Neural cell (in vitro differentiated cells): ENCODE measurements at regions not wholly inside any gene's neighbourhood (a gene's known extent, or its start where the extent isn't known, plus 50 kb on each side); places are given as distances from the start of the nearest gene placed in this dataset.

Experiments used
- H2AFZ ChIP-seq: fragments of 200-600, 300-800 bp; sonication (generic), shearing (Covaris generic); 2 replicates; pipeline ENCODE4 v1.6.0; 2014; ENCODE audit warnings: low read depth, mild to moderate bottlenecking, antibody characterized with exemption, low read length, moderate library complexity
- H3F3A ChIP-seq: fragments of 200-600 bp; shearing (Covaris generic); 2 replicates; pipeline ENCODE4 v1.6.1; 2016; ENCODE audit warnings: mild to moderate bottlenecking, moderate library complexity, mixed read lengths, antibody characterized with exemption, low read length; ENCODE audit not compliant: insufficient read depth, poor library complexity, severe bottlenecking
- H3K27ac ChIP-seq: fragments of 200-600, 300-800 bp; sonication (generic), shearing (Covaris generic); 2 replicates; pipeline ENCODE4 v1.5.1; 2014; ENCODE audit warnings: mild to moderate bottlenecking, low read length, moderate library complexity
- H3K27me3 ChIP-seq: fragments of 300-800, 200-600 bp; sonication (generic), shearing (Covaris generic); 2 replicates; pipeline ENCODE4 v1.6.0; 2014; ENCODE audit warnings: mild to moderate bottlenecking, low read depth, low read length, moderate library complexity; ENCODE audit not compliant: insufficient read depth
- H3K36me3 ChIP-seq: fragments of 300-800, 200-600 bp; sonication (generic), shearing (Covaris generic); 2 replicates; pipeline ENCODE4 v1.5.1; 2014; ENCODE audit warnings: mild to moderate bottlenecking, antibody characterized with exemption, low read length, moderate library complexity; ENCODE audit not compliant: insufficient read depth
- H3K4me2 ChIP-seq: fragments of 300-800, 200-600 bp; sonication (generic), shearing (Covaris generic); 2 replicates; pipeline ENCODE4 v1.6.0; 2014; ENCODE audit warnings: mild to moderate bottlenecking, low read length
- H3K4me3 ChIP-seq: fragments of 300-800, 200-600 bp; sonication (generic), shearing (Covaris generic); 2 replicates; pipeline ENCODE4 v1.5.1; 2014; ENCODE audit warnings: mild to moderate bottlenecking, low read length, moderate library complexity
- H3K79me2 ChIP-seq: fragments of 200-600 bp; shearing (Covaris generic); replicated peaks from 2 replicates; pipeline ENCODE4 v1.6.0; 2014; ENCODE audit warnings: mild to moderate bottlenecking, low read length, moderate library complexity; ENCODE audit not compliant: insufficient read depth
- H3K9ac ChIP-seq: fragments of 300-800, 200-600 bp; sonication (generic), shearing (Covaris generic); 2 replicates; pipeline ENCODE4 v1.6.1; 2016; ENCODE audit warnings: mild to moderate bottlenecking, low read length, mixed read lengths
- H3K9me2 ChIP-seq: fragments of 200-600 bp; shearing (Covaris generic); 2 replicates; pipeline ENCODE4 v1.6.1; 2016; ENCODE audit warnings: mild to moderate bottlenecking, low read length, mixed read lengths; ENCODE audit not compliant: insufficient read depth
- H3K9me3 ChIP-seq: fragments of 200-600, 300-800 bp; sonication (generic), shearing (Covaris generic); 2 replicates; pipeline ENCODE4 v1.6.1; 2016; ENCODE audit warnings: mild to moderate bottlenecking, mixed run types, low read length, moderate library complexity, mixed read lengths
- H4K20me1 ChIP-seq: fragments of 200-600 bp; shearing (Covaris generic); 2 replicates; pipeline ENCODE4 v1.6.1; 2016; ENCODE audit warnings: mild to moderate bottlenecking, mixed run types; ENCODE audit not compliant: insufficient read depth
- EP300 ChIP-seq: fragments of 450-650 bp; conservative IDR thresholded peaks from 2 replicates; pipeline ENCODE4 v1.6.1; 2014; ENCODE audit warnings: antibody characterized with exemption, mild to moderate bottlenecking, moderate library complexity; ENCODE audit not compliant: poor library complexity, severe bottlenecking
- EZH2 ChIP-seq: fragments of 200-600, 300-800 bp; shearing (Covaris generic), sonication (generic); IDR thresholded peaks from 2 replicates; pipeline ENCODE4 v1.6.1; 2014; ENCODE audit warnings: antibody characterized with exemption, low read length, borderline replicate concordance, mild to moderate bottlenecking; ENCODE audit not compliant: insufficient read depth, poor library complexity, severe bottlenecking
- MXI1 ChIP-seq: fragments of 450-650 bp; conservative IDR thresholded peaks from 2 replicates; pipeline ENCODE4 v1.6.1; 2014; ENCODE audit warnings: antibody characterized with exemption, mild to moderate bottlenecking; ENCODE audit not compliant: poor library complexity, severe bottlenecking
- POLR2AphosphoS5 ChIP-seq: IDR thresholded peaks from 2 replicates; pipeline ENCODE4 v1.6.1; 2012
- RAD21 ChIP-seq: fragments of 450-650 bp; conservative IDR thresholded peaks from 2 replicates; pipeline ENCODE4 v1.6.1; 2014; ENCODE audit warnings: antibody characterized with exemption, mild to moderate bottlenecking, moderate library complexity
- SMC3 ChIP-seq: fragments of 450-650 bp; conservative IDR thresholded peaks from 2 replicates; pipeline ENCODE4 v1.6.1; 2014; ENCODE audit warnings: antibody characterized with exemption, mild to moderate bottlenecking, moderate library complexity; ENCODE audit not compliant: poor library complexity
- TAF1 ChIP-seq: IDR thresholded peaks from 2 replicates; pipeline ENCODE4 v1.6.1; 2012; ENCODE audit warnings: low read depth
- TF ChIP-seq, protein P1 (sequence below): fragments of 450-650 bp; IDR thresholded peaks from 2 replicates; pipeline ENCODE4 v1.5.1; 2014; ENCODE audit warnings: antibody characterized with exemption, mild to moderate bottlenecking, moderate library complexity; ENCODE audit not compliant: poor library complexity, severe bottlenecking
- TF ChIP-seq, protein P2 (sequence below): IDR thresholded peaks from 2 replicates; pipeline ENCODE4 v1.6.1; 2012; ENCODE audit warnings: borderline replicate concordance

GRCh38 chr18:24683925-24684324 is 223.5 kb downstream of the HRH4 start:
- Histone ChIP-seq H3K27me3 (no peaks in the 10 kb centered on the region), H4K20me1 (no peaks in the 10 kb centered on the region), H2AFZ (no peak overlapping the region), H3K9me3 (no peaks in the 10 kb centered on the region), H3K27ac (no peak overlapping the region), H3F3A (no peaks in the 10 kb centered on the region), H3K79me2 (no peaks in the 10 kb centered on the region), H3K4me3 (no peak overlapping the region), H3K36me3 (no peaks in the 10 kb centered on the region), H3K9ac (no peak overlapping the region), H3K4me2 (no peak overlapping the region), H3K9me2 (no peaks in the 10 kb centered on the region)
- TF ChIP-seq EP300 (no peak), POLR2AphosphoS5 (no peak), RAD21 (no peak), MXI1 (no peak), EZH2 (no peak), SMC3 (no peak), TAF1 (no peak)
- TF ChIP-seq, protein P1, sequence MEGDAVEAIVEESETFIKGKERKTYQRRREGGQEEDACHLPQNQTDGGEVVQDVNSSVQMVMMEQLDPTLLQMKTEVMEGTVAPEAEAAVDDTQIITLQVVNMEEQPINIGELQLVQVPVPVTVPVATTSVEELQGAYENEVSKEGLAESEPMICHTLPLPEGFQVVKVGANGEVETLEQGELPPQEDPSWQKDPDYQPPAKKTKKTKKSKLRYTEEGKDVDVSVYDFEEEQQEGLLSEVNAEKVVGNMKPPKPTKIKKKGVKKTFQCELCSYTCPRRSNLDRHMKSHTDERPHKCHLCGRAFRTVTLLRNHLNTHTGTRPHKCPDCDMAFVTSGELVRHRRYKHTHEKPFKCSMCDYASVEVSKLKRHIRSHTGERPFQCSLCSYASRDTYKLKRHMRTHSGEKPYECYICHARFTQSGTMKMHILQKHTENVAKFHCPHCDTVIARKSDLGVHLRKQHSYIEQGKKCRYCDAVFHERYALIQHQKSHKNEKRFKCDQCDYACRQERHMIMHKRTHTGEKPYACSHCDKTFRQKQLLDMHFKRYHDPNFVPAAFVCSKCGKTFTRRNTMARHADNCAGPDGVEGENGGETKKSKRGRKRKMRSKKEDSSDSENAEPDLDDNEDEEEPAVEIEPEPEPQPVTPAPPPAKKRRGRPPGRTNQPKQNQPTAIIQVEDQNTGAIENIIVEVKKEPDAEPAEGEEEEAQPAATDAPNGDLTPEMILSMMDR = no peak
- TF ChIP-seq, protein P2, sequence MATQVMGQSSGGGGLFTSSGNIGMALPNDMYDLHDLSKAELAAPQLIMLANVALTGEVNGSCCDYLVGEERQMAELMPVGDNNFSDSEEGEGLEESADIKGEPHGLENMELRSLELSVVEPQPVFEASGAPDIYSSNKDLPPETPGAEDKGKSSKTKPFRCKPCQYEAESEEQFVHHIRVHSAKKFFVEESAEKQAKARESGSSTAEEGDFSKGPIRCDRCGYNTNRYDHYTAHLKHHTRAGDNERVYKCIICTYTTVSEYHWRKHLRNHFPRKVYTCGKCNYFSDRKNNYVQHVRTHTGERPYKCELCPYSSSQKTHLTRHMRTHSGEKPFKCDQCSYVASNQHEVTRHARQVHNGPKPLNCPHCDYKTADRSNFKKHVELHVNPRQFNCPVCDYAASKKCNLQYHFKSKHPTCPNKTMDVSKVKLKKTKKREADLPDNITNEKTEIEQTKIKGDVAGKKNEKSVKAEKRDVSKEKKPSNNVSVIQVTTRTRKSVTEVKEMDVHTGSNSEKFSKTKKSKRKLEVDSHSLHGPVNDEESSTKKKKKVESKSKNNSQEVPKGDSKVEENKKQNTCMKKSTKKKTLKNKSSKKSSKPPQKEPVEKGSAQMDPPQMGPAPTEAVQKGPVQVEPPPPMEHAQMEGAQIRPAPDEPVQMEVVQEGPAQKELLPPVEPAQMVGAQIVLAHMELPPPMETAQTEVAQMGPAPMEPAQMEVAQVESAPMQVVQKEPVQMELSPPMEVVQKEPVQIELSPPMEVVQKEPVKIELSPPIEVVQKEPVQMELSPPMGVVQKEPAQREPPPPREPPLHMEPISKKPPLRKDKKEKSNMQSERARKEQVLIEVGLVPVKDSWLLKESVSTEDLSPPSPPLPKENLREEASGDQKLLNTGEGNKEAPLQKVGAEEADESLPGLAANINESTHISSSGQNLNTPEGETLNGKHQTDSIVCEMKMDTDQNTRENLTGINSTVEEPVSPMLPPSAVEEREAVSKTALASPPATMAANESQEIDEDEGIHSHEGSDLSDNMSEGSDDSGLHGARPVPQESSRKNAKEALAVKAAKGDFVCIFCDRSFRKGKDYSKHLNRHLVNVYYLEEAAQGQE = no peak

DNA sequence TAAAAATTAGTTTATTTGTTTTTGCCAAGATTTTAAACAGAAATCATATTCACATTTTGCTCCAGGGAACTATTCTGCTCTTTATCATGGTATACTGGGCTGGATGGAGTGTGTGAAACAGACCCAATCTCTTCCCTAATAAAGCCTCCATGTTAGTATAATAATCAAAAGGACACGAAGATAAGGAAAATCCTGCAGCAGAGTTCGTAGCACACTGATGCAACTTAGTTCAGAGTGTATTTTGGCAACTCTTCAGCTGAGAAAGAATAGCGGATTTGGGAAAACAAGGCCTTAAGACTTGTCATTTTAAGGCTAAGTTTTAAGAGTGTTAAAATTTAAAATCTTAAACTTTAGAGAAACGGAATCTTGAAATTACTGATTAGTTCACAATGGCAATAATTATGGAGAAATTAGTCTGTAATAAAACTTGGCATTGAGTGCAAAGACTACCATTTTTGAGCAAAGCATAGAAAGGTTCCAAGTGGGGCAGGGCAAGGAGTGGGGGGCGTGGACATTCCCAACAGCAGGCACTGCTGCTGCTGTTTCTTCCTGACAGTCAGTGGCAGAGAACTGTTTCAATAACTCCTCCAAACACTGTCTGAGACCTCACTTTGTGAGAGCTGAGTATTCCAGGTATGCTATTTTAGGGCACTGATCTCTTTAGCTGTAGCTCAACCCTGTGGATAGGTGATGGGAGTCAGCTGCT is 225.0 kb downstream of the HRH4 start:
- Histone ChIP-seq H3K9ac (no peak overlapping the region), H3K27me3 (no peaks in the 10 kb centered on the region), H3K4me3 (no peak overlapping the region), H3F3A (no peaks in the 10 kb centered on the region), H4K20me1 (no peaks in the 10 kb centered on the region), H2AFZ (no peak overlapping the region), H3K4me2 (no peak overlapping the region), H3K27ac (no peak overlapping the region), H3K79me2 (no peaks in the 10 kb centered on the region), H3K9me3 (no peaks in the 10 kb centered on the region), H3K9me2 (no peaks in the 10 kb centered on the region), H3K36me3 (no peaks in the 10 kb centered on the region)
- TF ChIP-seq MXI1 (no peak), POLR2AphosphoS5 (no peak), TAF1 (no peak), RAD21 (no peak), SMC3 (no peak), EZH2 (no peak), EP300 (no peak)
- TF ChIP-seq, protein P2 = no peak
- TF ChIP-seq, protein P1 = no peak
